PC-9 (cell line): ENCODE measurements at regions not wholly inside any gene's neighbourhood (a gene's known extent, or its start where the extent isn't known, plus 50 kb on each side); places are given as distances from the start of the nearest gene placed in this dataset.

ENCODE experiments used
- CTCF ChIP-seq: fragments of 200-600 bp; sonication (generic); conservative IDR thresholded peaks from 2 replicates; pipeline ENCODE4 v1.6.1; 2017; ENCODE audit warnings: mixed run types, antibody characterized with exemption, mild to moderate bottlenecking, moderate library complexity
- EZH2 ChIP-seq: fragments of 200-600 bp; sonication (generic); IDR thresholded peaks from 2 replicates; pipeline ENCODE4 v1.8.0; 2017; ENCODE audit warnings: antibody characterized with exemption, low read depth

DNA sequence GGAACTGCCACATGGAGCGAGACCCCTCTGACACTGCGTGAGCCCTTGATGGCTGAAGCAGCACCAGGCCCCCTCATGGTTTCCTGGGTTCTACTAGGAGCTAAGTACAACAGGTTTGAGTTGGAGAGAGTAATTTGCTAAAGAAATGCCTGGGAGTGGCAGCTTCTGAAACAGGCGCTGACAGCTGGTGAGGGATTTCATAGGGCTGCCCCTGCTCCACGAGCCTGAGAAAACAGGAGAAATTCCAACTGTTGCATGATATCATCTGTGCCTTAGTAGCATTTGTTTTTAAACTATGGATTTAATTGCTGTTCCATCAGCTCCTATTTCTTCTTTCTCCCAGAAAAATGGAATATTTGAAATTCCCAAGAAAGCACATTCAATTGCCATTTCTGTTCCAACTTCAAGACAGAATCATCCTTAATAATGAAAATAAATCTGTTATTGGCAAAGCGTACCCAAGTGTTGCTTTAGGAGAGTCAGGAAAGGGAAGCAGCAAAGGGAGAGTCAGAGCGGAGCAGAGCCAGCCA, 78.8 kb upstream of the ANKFN1 start:
- no peak for TF ChIP-seq CTCF
- no peak for TF ChIP-seq EZH2
